Fibroblast of pulmonary artery (primary cell): ENCODE measurements at regions not wholly inside any gene's neighbourhood (a gene's known extent, or its start where the extent isn't known, plus 50 kb on each side); places are given as distances from the start of the nearest gene placed in this dataset.

ENCODE experiments used
- DNase-seq: peaks from one replicate; pipeline ENCODE4 v3.0.0-alpha.2; 2010; ENCODE audit warnings: low read depth
- H3K4me3 ChIP-seq: replicated peaks from 2 replicates; pipeline ENCODE4 v1.5.1; 2011; ENCODE audit warnings: low read depth, mild to moderate bottlenecking, control low read depth, low read length, moderate library complexity
- TF ChIP-seq, protein P1 (sequence below): IDR thresholded peaks from 2 replicates; pipeline ENCODE4 v1.5.1; 2011; ENCODE audit warnings: mild to moderate bottlenecking, control low read depth, low read length, inconsistent platforms; ENCODE audit errors: missing control alignments

DNA sequence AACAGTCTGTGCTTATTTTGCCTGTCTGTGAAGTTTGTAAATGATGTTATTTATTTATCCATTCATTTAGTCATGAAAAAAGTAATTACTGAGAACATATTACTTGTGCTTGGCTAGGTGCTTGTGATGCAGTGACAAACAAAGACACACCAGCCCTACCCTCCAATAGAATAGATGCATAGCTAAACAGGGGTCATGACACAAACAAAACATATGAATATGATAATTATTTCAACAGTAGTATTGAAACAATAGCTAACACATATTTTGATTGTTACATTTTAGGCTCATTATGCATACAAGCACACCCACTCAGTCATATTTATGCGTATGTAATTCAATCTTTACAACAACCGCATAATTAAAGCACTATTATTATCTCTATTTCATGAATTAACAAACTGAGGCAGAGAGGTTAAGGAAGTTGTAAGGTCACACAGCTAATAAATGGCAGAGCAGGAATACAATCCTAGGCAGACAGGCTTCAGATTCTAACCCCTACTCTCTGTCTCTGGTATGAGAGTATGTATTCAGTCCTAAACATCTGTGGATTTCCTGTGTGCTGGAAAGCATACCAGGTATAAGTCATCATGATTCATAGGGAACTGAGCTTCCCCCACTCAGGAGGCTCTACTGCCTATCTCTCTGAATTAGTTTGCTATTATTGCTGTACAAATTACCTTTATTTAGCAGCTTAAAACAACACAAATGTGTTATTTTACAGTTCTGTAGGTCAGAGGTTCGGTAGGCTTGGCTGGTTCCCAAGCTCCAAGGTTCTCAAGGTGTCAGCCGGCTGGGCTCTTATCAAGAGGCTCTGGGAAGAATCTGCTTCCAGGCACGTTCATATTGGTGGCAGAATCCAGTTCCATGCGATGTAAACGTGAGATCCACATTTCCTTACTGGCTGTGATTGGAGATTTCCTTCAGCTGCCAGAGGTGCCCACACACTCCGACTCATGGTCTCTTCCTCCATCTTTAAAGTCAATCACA is 509.4 kb downstream of the GALC start:
- DNase-seq, result peak; percentile 6
- H3K4me3 ChIP-seq, result no peak overlapping the region

DNA sequence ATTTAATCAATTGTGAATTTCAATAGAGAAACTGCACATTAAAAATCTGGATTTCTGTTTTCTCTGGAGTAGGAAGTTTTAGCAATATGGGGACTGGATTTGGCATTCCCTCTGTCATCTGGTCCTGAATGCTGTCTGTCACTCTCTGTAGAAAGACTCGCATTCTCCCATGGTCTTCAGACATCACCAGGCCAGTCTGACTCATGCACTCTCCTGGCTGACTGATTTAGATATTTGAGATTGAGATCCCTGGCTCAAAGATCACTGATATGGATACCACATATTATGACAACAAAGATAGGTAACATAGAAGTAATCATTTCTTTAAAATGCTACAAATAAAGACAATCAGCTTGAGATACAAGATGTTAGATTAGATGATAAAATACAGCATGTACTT is 524.5 kb downstream of the GALC start:
- no peak overlapping the region for H3K4me3 ChIP-seq
- TF ChIP-seq, protein P1, sequence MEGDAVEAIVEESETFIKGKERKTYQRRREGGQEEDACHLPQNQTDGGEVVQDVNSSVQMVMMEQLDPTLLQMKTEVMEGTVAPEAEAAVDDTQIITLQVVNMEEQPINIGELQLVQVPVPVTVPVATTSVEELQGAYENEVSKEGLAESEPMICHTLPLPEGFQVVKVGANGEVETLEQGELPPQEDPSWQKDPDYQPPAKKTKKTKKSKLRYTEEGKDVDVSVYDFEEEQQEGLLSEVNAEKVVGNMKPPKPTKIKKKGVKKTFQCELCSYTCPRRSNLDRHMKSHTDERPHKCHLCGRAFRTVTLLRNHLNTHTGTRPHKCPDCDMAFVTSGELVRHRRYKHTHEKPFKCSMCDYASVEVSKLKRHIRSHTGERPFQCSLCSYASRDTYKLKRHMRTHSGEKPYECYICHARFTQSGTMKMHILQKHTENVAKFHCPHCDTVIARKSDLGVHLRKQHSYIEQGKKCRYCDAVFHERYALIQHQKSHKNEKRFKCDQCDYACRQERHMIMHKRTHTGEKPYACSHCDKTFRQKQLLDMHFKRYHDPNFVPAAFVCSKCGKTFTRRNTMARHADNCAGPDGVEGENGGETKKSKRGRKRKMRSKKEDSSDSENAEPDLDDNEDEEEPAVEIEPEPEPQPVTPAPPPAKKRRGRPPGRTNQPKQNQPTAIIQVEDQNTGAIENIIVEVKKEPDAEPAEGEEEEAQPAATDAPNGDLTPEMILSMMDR, result no peak
- DNase-seq, result no peak

More for the DNA sequence above, 509.4 kb downstream of the GALC start:
- TF ChIP-seq, protein P1, result no peak

DNA sequence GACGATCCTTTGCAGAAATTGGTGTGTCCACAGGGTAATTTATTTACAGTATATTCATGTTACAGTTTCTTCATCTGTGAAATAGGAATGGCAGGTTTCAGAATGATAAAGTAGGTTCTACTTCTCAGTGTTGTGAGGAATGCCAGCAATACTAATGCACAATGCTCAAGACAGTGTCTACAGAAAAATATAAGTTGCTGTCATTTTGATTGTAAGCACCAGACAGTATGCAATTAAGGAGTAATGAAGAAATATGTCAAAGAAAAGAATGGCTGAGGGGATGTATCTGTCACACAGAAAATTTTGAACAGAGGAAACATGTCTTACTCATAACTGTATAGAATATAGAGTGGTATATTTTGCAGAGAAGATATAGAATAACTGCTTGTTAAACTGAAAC is 525.4 kb downstream of the GALC start:
- TF ChIP-seq, protein P1, result no peak
- no peak overlapping the region for H3K4me3 ChIP-seq
- no peak for DNase-seq

DNA sequence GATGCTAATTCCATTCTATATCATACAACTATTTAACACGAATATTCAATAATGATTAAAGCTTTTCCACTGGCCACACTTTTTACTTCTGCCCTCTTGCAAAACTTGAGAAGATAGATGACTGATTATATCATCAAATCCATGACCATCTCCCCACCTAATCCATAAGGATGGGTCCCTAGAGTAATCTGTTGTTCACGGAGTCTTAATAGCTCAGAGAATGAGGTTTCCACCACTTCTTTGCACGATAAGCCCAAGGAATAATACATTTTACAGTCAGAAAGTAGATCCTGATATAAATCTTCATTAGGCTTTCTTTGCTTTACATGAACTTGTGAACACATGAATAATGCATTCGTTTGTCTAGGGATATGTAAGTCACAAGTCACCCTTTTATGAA is 527.2 kb downstream of the GALC start:
- DNase-seq, result no peak
- H3K4me3 ChIP-seq, result no peak overlapping the region
- TF ChIP-seq, protein P1, result no peak

DNA sequence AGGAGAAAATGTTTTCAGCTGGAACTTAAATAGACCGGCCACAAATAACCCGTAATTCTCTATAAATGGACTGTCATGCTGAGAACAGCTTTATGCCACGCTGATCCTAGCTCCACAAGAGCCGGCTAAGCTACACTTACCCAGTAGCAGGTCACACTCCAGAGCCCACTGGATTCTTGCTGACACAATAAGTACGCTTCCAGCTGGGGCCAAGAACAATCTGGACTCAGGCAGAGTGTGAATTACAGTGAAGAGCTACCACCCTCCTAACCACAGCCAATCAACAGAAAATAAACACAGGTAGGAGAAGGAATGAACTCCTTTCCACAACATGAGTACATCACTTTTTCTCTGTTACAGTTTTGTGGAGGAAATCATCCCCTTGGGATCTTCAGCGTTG is 531.3 kb downstream of the GALC start:
- TF ChIP-seq, protein P1, result no peak
- H3K4me3 ChIP-seq, result no peak overlapping the region
- DNase-seq, result no peak

DNA sequence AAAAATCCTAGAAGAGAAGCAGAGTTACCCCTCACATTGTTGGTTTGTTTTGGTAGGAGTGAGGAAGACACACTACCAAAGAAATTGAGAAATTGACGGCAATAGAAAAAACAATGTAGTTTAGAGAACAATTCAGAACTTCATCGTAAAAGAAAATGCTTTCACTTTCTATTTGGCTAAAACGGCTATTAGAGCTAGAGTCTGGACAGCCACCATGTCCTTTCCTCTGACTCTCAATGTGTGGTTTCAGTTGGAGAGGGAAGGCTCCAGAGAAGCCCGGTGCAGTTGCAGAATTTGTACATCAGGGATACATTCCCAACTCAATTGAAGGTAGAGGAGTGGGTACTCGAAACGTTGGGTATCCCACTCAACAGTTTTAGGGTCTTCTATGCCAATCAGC is 535.3 kb downstream of the GALC start:
- H3K4me3 ChIP-seq, result no peak overlapping the region
- TF ChIP-seq, protein P1, result no peak
- no peak for DNase-seq
